SU-DHL-6 (cell line): ENCODE measurements at regions not wholly inside any gene's neighbourhood (a gene's known extent, or its start where the extent isn't known, plus 50 kb on each side); places are given as distances from the start of the nearest gene placed in this dataset.

ENCODE experiments used
- H2AFZ ChIP-seq: fragments of 200-600 bp; sonication (generic); 2 replicates; pipeline ENCODE4 v1.6.1; 2014; ENCODE audit warnings: low read depth, mild to moderate bottlenecking, moderate library complexity, mixed read lengths, antibody characterized with exemption, low read length; ENCODE audit not compliant: severe bottlenecking
- H3F3A ChIP-seq: fragments of 200-600 bp; shearing (Covaris generic); 2 replicates; pipeline ENCODE4 v1.6.0; 2016; ENCODE audit warnings: antibody characterized with exemption, mild to moderate bottlenecking; ENCODE audit not compliant: insufficient read depth
- H3K27ac ChIP-seq: fragments of 200-600 bp; sonication (generic); 2 replicates; pipeline ENCODE4 v1.5.1; 2016; ENCODE audit warnings: low read depth, mild to moderate bottlenecking, low read length, moderate library complexity, mixed read lengths
- H3K27me3 ChIP-seq: fragments of 200-600 bp; sonication (generic), shearing (Covaris generic); 2 replicates; pipeline ENCODE4 v1.6.0; 2014; ENCODE audit warnings: mild to moderate bottlenecking, low read length
- H3K36me3 ChIP-seq: fragments of 200-600 bp; sonication (generic); 2 replicates; pipeline ENCODE4 v1.6.1; 2014; ENCODE audit warnings: mild to moderate bottlenecking, low read length, mixed read lengths
- H3K4me2 ChIP-seq: fragments of 300-600, 200-600 bp; shearing (Covaris generic), sonication (generic); 2 replicates; pipeline ENCODE4 v1.6.0; 2014; ENCODE audit warnings: low read length, low read depth, mild to moderate bottlenecking; ENCODE audit not compliant: poor library complexity, severe bottlenecking
- H3K4me3 ChIP-seq: fragments of 200-600 bp; sonication (generic); 2 replicates; pipeline ENCODE4 v1.5.1; 2014; ENCODE audit warnings: antibody characterized with exemption, low read length, mild to moderate bottlenecking, mixed read lengths; ENCODE audit not compliant: insufficient read depth, poor library complexity, severe bottlenecking
- H3K79me2 ChIP-seq: fragments of 200-600 bp; sonication (generic); 2 replicates; pipeline ENCODE4 v1.6.1; 2014; ENCODE audit warnings: mild to moderate bottlenecking, low read length, moderate library complexity; ENCODE audit not compliant: insufficient read depth
- H3K9ac ChIP-seq: fragments of 200-600 bp; sonication (generic); 2 replicates; pipeline ENCODE4 v1.7.0; 2014; ENCODE audit warnings: mild to moderate bottlenecking, low read length
- H3K9me2 ChIP-seq: fragments of 200-600 bp; sonication (generic); replicated peaks from 2 replicates; pipeline ENCODE4 v1.6.1; 2014; ENCODE audit warnings: low read length; ENCODE audit not compliant: insufficient read depth
- H3K9me3 ChIP-seq: fragments of 200-600 bp; sonication (generic); 2 replicates; pipeline ENCODE4 v1.6.1; 2014; ENCODE audit warnings: low read length, mixed read lengths; ENCODE audit not compliant: insufficient read depth
- H4K20me1 ChIP-seq: fragments of 200-600 bp; sonication (generic); 2 replicates; pipeline ENCODE4 v1.6.1; 2014; ENCODE audit warnings: low read depth, mild to moderate bottlenecking, antibody characterized with exemption, low read length, moderate library complexity, mixed read lengths
- CTCF ChIP-seq: fragments of 200-600 bp; sonication (generic); IDR thresholded peaks from one replicate; pipeline ENCODE4 v1.5.1; 2017; ENCODE audit warnings: antibody characterized with exemption, mild to moderate bottlenecking, low read length, moderate library complexity; ENCODE audit not compliant: insufficient read depth, poor library complexity, severe bottlenecking
- EZH2phosphoT487 ChIP-seq: fragments of 200-600 bp; sonication (generic), shearing (Covaris generic); conservative IDR thresholded peaks from 2 replicates; pipeline ENCODE4 v1.6.1; 2018; ENCODE audit warnings: mild to moderate bottlenecking, antibody characterized with exemption, low read length, moderate library complexity, mixed read lengths

GRCh38 chr11:106418791-106419190 lies 341.3 kb downstream of the AASDHPPT start:
- Histone ChIP-seq H3K9me2 (no peaks in the 10 kb centered on the region), H3K4me3 (no peak overlapping the region), H4K20me1 (no peaks in the 10 kb centered on the region), H2AFZ (no peak overlapping the region), H3F3A (no peaks in the 10 kb centered on the region), H3K79me2 (no peaks in the 10 kb centered on the region), H3K27ac (no peak overlapping the region), H3K4me2 (no peak overlapping the region), H3K9ac (no peak overlapping the region), H3K27me3 (no peaks in the 10 kb centered on the region), H3K36me3 (no peaks in the 10 kb centered on the region), H3K9me3 (no peaks in the 10 kb centered on the region)
- TF ChIP-seq EZH2phosphoT487, result no peak

GRCh38 chr11:106420048-106420665 lies 342.7 kb downstream of the AASDHPPT start:
- H3K27me3 ChIP-seq, result no peaks in the 10 kb centered on the region
- no peaks in the 10 kb centered on the region for H3F3A ChIP-seq
- H3K4me3 ChIP-seq, result no peak overlapping the region
- no peaks in the 10 kb centered on the region for H4K20me1 ChIP-seq
- no peak overlapping the region for H3K27ac ChIP-seq
- no peaks in the 10 kb centered on the region for H3K79me2 ChIP-seq
- H3K9ac ChIP-seq, result no peak overlapping the region
- no peaks in the 10 kb centered on the region for H3K9me3 ChIP-seq
- no peaks in the 10 kb centered on the region for H3K9me2 ChIP-seq
- no peak for TF ChIP-seq EZH2phosphoT487
- TF ChIP-seq CTCF, result no peak
- no peak overlapping the region for H2AFZ ChIP-seq
- H3K36me3 ChIP-seq, result no peaks in the 10 kb centered on the region
- no peak overlapping the region for H3K4me2 ChIP-seq

- Histone ChIP-seq H3K27me3 (no peaks in the 10 kb centered on the region), H2AFZ (no peak overlapping the region), H3K9me2 (no peaks in the 10 kb centered on the region), H3K79me2 (no peaks in the 10 kb centered on the region), H3K4me2 (no peak overlapping the region), H3F3A (no peaks in the 10 kb centered on the region), H3K9me3 (no peaks in the 10 kb centered on the region), H4K20me1 (no peaks in the 10 kb centered on the region), H3K27ac (no peak overlapping the region), H3K9ac (no peak overlapping the region), H3K4me3 (no peak overlapping the region), H3K36me3 (no peaks in the 10 kb centered on the region)
- TF ChIP-seq CTCF, result no peak
- TF ChIP-seq EZH2phosphoT487, result no peak
Observed at GRCh38 chr11:106420686-106421085, 343.2 kb downstream of the AASDHPPT start.

GRCh38 chr11:106421676-106422292 lies 344.3 kb downstream of the AASDHPPT start:
- Histone ChIP-seq H3K9me2 (no peaks in the 10 kb centered on the region), H3K9me3 (no peaks in the 10 kb centered on the region), H2AFZ (no peak overlapping the region), H3K9ac (no peak overlapping the region), H3K4me3 (no peak overlapping the region), H3K36me3 (no peaks in the 10 kb centered on the region), H3K27me3 (no peaks in the 10 kb centered on the region), H3F3A (no peaks in the 10 kb centered on the region), H3K79me2 (no peaks in the 10 kb centered on the region), H4K20me1 (no peaks in the 10 kb centered on the region), H3K27ac (no peak overlapping the region), H3K4me2 (no peak overlapping the region)
- TF ChIP-seq CTCF (no peak), EZH2phosphoT487 (no peak)
